GM10266 (cell line): ENCODE measurements at regions not wholly inside any gene's neighbourhood (a gene's known extent, or its start where the extent isn't known, plus 50 kb on each side); places are given as distances from the start of the nearest gene placed in this dataset.
A peak's percentile ranks its signal among the peaks of the same experiment; 100 is the strongest.

Experiments used
- DNase-seq: peaks from one replicate; pipeline ENCODE4 v3.0.0; 2012; ENCODE audit errors: extremely low spot score
- CTCF ChIP-seq: IDR thresholded peaks from 2 replicates; pipeline ENCODE4 v1.5.1; 2012; ENCODE audit warnings: mild to moderate bottlenecking, low read depth; ENCODE audit not compliant: control insufficient read depth, insufficient read depth; ENCODE audit errors: missing control alignments

GRCh38 chr1:219465212-219466093, 147.5 kb downstream of the ZC3H11B start:
- peak; percentile 27 for DNase-seq
- TF ChIP-seq CTCF, result no peak

- no peak for DNase-seq
- no peak for TF ChIP-seq CTCF
Observed at GRCh38 chr1:219463636-219464035, 149.3 kb downstream of the ZC3H11B start.

- no peak for DNase-seq
- TF ChIP-seq CTCF, result no peak
Observed at GRCh38 chr1:219461981-219462400, 150.9 kb downstream of the ZC3H11B start.

- no peak for TF ChIP-seq CTCF
- DNase-seq, result peak; percentile 50
Observed at GRCh38 chr1:219460896-219461815, 151.7 kb downstream of the ZC3H11B start.

- DNase-seq, result no peak
- TF ChIP-seq CTCF, result no peak
Observed at GRCh38 chr1:219460081-219460895, 152.6 kb downstream of the ZC3H11B start.

GRCh38 chr1:219459351-219460080, 153.4 kb downstream of the ZC3H11B start:
- no peak for DNase-seq
- TF ChIP-seq CTCF, result no peak
